HUDEP-2 (cell line): ENCODE measurements at regions not wholly inside any gene's neighbourhood (a gene's known extent, or its start where the extent isn't known, plus 50 kb on each side); places are given as distances from the start of the nearest gene placed in this dataset.
A peak's percentile ranks its signal among the peaks of the same experiment; 100 is the strongest.
"Not testable (repeated sequence)": the region's sequence is repeated elsewhere in the genome, so short reads cannot be mapped to it uniquely, and the experiment has no call there.

ENCODE experiments used
- DNase-seq, 76 experiments: peaks; one replicate each; lab custom pipeline; 2025; ENCODE audit not compliant: unreplicated experiment in 76 of 76; lab: John Stamatoyannopoulos, UW

- no peak for DNase-seq
These were observed 361.1 kb upstream of the KLF4 start for GRCh38 chr9:107850653-107851052.

DNA sequence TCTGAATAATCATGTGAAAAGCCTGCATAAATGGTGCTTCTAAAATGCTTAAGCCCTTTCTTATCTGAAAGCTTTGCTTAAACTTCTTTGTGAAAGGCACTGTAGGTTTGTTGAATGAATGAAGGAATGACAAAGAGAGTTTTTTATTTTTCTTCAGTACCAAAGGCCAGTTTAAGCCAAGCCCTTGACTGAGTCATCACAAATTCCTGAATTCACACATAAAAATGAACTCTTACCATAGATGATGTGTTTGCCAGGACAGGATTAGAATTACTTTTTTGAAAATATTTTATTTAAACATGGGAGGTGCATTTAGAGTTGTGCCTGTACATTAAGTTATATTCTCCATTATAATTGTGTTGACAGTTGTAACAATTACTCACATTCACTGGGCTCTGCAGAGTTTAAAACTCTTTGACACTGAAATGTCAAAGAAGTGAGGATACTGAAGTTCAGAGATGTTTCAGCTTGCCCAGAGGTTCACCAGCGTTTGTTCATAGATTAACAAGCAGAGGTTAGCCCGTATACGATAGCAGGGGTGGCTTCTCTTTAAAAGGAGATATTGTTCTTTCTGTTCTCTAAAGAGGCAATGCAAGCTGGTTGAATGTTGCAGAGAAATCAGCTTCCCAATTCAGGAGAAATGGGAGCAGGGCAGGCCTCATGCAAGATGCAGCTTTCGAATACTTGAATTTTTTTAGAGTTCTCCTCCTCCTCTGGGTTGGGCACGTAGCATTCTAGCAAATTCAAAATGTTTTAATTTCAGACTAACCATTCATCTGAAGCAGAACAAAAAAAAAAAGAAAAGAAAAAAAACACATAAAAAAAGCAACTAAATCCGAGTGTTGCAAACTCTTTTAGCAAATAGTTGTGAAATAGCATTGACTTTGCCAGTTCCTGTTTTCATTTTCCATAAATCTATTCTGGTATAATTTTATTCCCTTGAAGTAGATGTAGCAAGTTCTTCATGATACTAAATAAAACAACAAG is 358.7 kb upstream of the KLF4 start:
- DNase-seq: no peak

GRCh38 chr9:107842530-107842929 is 353.0 kb upstream of the KLF4 start:
- DNase-seq: no peak

DNA sequence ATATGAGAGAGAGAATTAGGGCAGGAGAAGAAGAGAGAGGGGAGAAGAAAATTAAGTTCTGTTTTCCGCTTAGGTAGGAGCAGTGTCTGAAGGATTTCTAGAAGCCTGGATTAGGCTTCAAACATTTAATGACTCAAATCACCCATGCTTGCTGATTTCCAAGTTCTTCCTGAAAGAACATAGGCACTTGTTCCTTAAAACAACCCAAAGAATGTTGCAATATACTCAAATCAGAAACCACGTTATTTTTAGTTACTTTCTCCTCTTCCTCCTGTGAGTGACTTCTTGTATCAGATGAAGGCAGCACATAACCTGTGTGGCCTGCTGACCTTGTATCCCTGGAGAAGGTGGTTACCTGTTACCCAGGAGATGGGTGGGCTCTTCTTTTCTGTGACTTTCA is 351.5 kb upstream of the KLF4 start:
- DNase-seq: no peak

DNA sequence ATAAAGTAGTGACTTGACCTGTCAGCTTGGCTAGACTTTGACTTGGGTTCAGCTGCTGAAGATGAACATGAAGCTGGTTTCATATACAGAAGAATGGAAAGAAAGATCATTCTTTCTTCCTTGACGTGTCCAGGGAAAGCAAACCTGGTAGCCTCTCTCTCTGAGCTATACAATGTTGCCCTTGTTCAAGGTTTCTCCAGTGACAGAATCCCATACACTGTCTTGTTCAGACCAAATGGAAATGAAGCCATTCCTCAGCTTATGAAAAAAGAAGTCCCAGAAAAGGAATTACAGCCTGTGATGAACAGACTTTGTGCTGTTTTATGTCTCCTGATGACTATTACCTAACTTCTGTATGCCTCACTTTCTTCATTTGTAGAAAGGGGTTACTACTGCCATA is 349.8 kb upstream of the KLF4 start:
- no peak for DNase-seq

GRCh38 chr9:107838766-107839165 is 349.2 kb upstream of the KLF4 start:
- DNase-seq: no peak

DNA sequence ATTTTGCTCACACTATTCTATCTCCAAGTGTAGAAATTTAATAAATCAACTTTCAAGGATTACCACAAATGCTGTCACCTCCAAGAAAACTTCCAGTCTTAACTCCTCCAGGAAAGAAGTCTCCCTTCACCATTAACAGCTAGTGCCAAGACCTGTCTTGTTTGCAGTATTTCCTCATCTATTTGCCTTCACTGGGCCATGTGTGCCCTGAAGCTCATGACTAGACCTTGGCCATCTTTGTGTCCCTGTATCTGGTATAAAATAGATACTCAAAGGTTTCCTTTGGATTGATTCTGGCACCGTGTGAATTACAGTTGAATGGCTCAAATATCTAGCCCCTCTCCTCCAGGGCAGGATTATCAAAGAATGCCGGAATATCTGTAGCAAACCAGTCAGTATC is 346.7 kb upstream of the KLF4 start:
- DNase-seq: no peak

DNA sequence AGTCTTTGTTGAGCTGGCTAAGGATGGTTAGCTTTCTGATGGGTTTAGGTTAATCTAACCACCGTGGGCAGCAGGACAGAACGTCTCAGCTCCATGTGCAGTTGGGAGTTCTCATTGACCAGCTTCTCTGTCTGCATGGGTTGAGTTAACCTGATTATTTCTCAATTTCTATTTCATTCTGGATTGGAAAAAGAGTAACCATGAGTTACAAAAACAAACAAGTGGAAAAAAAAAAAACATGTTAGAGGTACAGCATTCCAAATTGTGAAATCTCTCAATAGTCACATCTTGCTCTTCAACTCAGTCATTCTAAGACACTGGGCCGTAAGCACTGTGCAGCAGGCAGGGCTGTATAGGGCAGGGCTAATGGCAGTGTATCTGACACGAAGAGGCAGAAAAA is 343.7 kb upstream of the KLF4 start:
- no peak for DNase-seq

DNA sequence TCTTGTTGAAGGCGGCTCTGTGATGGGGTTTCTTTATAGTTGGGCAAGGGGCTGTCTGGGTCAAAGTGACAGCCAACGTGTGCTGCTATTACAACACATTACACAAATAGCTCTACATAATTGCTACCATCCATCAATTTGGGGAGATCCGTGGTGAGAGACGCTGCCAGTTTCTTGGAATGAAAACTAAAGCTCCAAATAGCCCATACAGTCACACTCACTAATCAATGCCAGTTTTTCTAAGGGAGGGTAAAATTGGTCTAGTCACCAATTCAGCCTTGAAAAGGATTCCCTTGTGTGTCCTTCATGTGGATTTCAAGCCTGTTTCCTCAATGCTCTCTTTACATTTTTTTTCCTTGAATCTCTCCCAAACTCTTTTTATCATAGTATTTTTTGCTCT is 343.3 kb upstream of the KLF4 start:
- no peak for DNase-seq

- DNase-seq: no peak
These were observed 340.9 kb upstream of the KLF4 start for GRCh38 chr9:107830479-107830878.

DNA sequence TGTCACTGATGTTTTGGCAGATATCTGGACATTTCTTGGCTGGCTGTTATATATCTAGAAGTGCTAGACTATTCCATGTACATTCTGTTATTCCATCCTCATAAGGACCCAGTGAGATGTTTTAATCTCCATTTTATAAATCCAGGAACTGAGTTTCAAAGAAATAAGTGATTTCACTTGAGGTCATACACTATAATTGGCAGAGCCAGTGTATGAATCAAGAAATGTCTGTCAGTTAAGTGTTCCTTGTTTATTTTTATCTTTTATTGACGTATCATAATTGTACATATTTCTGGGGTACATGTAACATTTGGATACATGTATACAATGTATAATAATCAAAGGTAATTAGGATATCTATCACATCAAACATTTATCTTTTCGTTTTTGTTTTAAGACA is 338.3 kb upstream of the KLF4 start:
- DNase-seq: no peak

DNA sequence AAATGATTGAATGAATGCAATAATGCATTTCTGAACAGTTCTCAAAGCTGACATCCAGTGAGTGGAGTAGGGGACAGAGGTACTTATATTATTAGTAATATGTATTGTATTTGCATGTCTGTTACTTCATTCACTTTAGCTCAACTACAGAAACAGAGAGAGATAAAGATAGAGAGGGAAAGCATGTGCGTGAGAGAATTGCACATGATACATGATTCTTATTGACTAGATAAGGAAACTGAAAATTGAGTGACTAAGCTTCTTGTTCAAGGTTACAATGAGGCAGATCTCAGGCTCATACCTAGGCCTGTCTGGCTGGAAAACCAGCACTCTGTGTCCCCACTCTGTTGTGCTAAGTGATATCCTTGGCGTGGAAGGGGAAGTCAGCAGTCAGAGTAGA is 337.7 kb upstream of the KLF4 start:
- DNase-seq: peak in 8 of 76 experiments; percentile 2 to 45 (median 10)

GRCh38 chr9:107826688-107826983 is 337.1 kb upstream of the KLF4 start:
- not testable (repeated sequence) for DNase-seq

- no peak for DNase-seq
These were observed 335.0 kb upstream of the KLF4 start for GRCh38 chr9:107824556-107824955.

DNA sequence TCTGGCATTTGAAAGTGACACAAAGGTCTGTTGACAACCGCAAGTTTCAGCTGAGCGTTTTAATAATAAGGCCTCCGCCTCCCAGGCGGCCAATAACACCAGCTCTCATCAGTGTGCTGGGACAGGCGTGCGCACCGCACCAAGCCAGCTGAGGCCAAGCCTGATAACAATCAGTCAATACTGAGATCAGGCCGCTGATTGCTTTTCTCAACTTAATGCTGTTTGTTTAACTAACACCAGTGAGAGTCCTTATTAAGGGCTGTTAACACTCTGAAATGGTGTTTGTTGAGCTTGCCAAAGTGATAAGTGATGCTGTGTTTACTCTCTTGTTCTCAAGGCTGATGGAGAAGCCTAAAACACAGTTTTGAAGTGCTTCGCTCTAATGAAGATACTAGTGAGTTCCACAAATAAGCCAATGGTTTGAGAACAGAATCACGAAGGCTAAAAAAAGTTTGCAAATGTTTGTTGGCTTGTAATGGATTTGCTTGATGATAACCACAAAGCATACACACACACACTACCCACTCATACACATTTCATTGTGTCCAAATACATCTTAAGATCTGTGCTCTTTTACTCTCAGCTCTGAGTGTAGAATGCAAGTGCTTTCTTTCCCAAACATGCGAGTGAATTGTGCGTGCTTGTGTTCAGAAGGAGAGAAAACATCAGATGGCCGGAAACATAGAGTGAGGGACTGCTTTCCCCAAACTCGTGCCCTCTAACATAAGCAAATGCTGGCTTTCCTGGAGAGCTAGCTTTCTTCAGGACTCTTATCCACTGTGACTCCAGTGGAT is 330.4 kb upstream of the KLF4 start:
- no peak for DNase-seq

GRCh38 chr9:107818503-107818829 is 328.9 kb upstream of the KLF4 start:
- DNase-seq: not testable (repeated sequence)

DNA sequence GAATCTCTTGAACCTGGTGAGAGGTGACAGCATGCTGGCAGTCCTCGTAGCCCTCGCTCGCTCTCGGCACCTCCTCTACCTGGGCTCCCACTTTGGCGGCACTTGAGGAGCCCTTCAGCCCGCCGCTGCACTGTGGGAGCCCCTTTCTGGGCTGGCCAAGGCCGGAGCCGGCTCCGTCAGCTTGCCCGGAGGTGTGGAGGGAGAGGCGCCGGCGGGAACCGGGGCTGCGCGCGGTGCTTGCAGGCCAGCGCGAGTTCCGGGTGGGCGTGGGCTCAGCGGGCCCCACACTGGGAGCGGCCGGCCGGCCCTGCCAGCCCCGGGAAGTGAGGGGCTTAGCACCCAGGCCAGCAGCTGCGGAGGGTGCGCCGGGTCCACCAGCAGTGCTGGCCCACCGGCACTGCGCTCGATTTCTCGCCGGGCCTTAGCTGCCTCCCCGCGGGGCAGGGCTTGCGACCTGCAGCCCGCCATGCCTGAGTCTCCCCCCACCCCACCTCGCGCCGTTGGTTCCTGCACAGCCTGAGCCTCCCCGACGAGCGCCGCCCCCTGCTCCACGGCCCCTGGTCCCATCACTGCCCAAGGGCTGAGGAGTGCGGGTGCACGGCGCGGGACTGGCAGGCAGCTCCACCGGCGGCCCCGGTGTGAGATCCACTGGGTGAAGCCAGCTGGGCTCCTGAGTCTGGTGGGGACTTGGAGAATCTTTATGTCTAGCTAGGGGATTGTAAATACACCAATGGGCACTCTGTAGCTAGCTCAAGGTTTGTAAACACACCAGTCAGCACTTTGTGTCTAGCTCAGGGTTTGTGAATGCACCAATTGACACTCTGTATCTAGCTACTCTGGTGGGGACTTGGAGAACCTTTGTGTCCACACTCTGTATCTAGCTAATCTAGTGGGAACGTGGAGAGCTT is 328.3 kb upstream of the KLF4 start:
- DNase-seq: not testable (repeated sequence)

DNA sequence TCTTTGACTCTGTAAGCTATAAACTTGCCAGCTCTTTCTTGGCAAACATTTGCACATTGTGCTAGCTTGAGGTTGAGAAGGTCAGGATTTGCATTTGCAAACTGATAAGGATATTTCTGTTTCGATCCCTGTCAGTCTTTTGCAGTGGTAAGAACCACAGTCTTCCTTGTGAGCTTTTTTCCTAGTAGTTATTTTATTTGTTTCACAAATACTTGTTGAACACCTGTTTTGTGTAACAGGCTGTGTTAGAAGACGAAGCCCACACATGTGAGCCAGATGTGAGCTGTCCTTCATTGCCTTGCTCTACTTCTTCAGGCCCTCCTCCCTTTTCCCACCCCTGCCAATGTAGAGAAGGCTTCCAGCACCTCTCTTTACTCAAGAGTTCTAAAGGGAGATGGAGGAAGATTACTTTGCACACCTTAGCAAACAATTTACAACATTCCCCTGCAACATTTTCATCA is 327.0 kb upstream of the KLF4 start:
- no peak for DNase-seq

DNA sequence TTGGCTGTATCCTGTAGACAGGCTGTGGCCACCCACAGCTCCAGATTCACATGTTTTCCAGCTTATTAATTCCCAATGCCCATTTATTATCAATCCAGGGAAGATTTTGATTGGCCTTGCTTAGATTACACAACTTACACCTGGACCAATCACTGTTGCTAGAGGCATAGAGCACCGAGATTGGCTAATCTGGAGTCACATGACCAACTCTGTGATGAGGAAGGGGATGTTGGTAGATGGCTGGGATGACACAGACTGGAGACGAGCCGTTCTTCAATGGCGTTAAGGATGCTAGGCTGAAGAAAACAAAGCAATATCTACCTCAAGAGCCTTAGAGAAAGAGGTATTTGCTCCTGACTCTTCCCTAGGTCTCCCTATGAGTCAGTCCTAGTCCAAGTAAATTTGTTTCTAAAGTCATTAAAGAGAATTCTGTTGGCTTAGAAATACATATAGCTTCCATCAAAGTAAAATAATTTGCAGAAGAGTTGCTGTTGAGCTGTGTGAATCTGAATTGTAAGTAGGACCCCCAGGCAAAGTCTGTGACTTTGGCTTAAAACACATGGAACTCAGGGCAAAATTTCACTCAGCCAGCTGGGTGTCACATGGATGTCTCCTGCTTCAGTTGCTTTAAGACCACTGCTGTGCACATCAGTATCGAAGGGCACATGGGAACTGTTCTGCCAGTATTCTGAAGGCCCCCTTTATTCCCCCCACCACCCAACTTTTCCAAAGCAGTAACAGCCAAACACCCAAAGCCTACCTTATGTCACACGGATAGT is 326.4 kb upstream of the KLF4 start:
- DNase-seq: no peak

- no peak for DNase-seq
These were observed 323.7 kb upstream of the KLF4 start for GRCh38 chr9:107813287-107813686.
